HCT116 (cell line): ENCODE measurements at regions not wholly inside any gene's neighbourhood (a gene's known extent, or its start where the extent isn't known, plus 50 kb on each side); places are given as distances from the start of the nearest gene placed in this dataset.

ENCODE experiments used
- ATAC-seq: fragments of 200-7000 bp; cut with Tn5 transposase; 2 replicates; pipeline ENCODE4 v1.9.1; 2020; ENCODE audit warnings: mild to moderate bottlenecking, moderate library complexity
- BruUV-seq: library from RNA; stranded (reverse); fragments of 400-500 nt; replicated peaks from 2 replicates; lab custom pipeline; 2021; lab: Mats Ljungman, UMichigan
- CTCF ChIA-PET: fragments of 300-600 bp; sonication (Branson Sonifier 250); formaldehyde crosslinking; loops from one replicate; lab custom pipeline; 2021; ENCODE audit warnings: antibody characterized with exemption; lab: Charles Lee
- POLR2A ChIA-PET: fragments of 300-600, 350-600 bp; sonication (Branson Sonifier 250); formaldehyde crosslinking; loops from one replicate; lab custom pipeline; 2021; ENCODE audit warnings: antibody characterized with exemption; lab: Charles Lee
- RAD21 ChIA-PET, 2 experiments: fragments of 300-600 bp; sonication (Branson Sonifier 250); formaldehyde crosslinking; loops; one replicate each; lab custom pipeline; 2023; ENCODE audit warnings: low total read pairs in 2 of 2; ENCODE audit not compliant: uncharacterized antibody in 2 of 2, unreplicated experiment in 2 of 2, low non-redundant PET in 1 of 2; lab: Charles Lee
- DNase-seq: peaks from one replicate; pipeline ENCODE4 v3.0.0-alpha.2; 2010; ENCODE audit warnings: low read depth, low spot score
- H2AFZ ChIP-seq: fragments of 200-600 bp; shearing (Covaris generic), sonication (generic); 2 replicates; pipeline ENCODE4 v1.6.1; 2017; ENCODE audit warnings: low read depth, mixed run types, mixed read lengths, antibody characterized with exemption, low read length; ENCODE audit not compliant: poor library complexity, severe bottlenecking
- H3K27ac ChIP-seq: 2 replicates; pipeline ENCODE4 v1.5.1; 2012; ENCODE audit warnings: low read depth, low read length
- H3K27me3 ChIP-seq: fragments of 200-600 bp; sonication (generic); 2 replicates; pipeline ENCODE4 v1.6.1; 2016; ENCODE audit warnings: mixed run types, low read length, mixed read lengths; ENCODE audit not compliant: insufficient read depth
- H3K36me3 ChIP-seq, 2 experiments: fragments of 200-500 bp in 1 of 2; fragments of 200-600 bp in 1 of 2; sonication (Bioruptor generic) in 1 of 2; sonication (generic) in 1 of 2; 2 replicates each; pipeline versions ENCODE4 v1.5.1 to v1.6.1; 2014 to 2016; ENCODE audit warnings: low read length in 2 of 2, inconsistent platforms in 1 of 2, mixed read lengths in 1 of 2, mixed run types in 1 of 2; ENCODE audit not compliant: insufficient read depth in 2 of 2, control insufficient read depth in 1 of 2
- H3K4me1 ChIP-seq, 2 experiments: fragments of 200-600 bp in 1 of 2; sonication (generic) in 1 of 2; 2 replicates each; pipeline versions ENCODE4 v1.5.1 to v1.6.1; 2012 to 2017; ENCODE audit warnings: low read length in 2 of 2, inconsistent platforms in 1 of 2, mild to moderate bottlenecking in 1 of 2, mixed read lengths in 1 of 2, mixed run types in 1 of 2, moderate library complexity in 1 of 2; ENCODE audit not compliant: insufficient read depth in 2 of 2, control insufficient read depth in 1 of 2
- H3K4me2 ChIP-seq: fragments of 200-600 bp; sonication (generic); 2 replicates; pipeline ENCODE4 v1.6.1; 2017; ENCODE audit warnings: mixed run types, low read length, mixed read lengths
- H3K4me3 ChIP-seq, 2 experiments: fragments of 200-600 bp in 1 of 2; sonication (generic) in 1 of 2; replicated peaks in 1 of 2; 2 replicates each; pipeline ENCODE4 v1.5.1; 2011 to 2016; ENCODE audit warnings: low read length in 2 of 2, control low read depth in 1 of 2, low read depth in 1 of 2, mild to moderate bottlenecking in 1 of 2, mixed read lengths in 1 of 2, mixed run types in 1 of 2
- H3K79me2 ChIP-seq: fragments of 200-600 bp; sonication (generic); 2 replicates; pipeline ENCODE4 v1.6.1; 2017; ENCODE audit warnings: mild to moderate bottlenecking, mixed run types, low read length, moderate library complexity, mixed read lengths; ENCODE audit not compliant: insufficient read depth
- H3K9ac ChIP-seq: fragments of 200-600 bp; sonication (generic); 2 replicates; pipeline ENCODE4 v1.6.1; 2016; ENCODE audit warnings: low read length, mixed read lengths
- H3K9me2 ChIP-seq: fragments of 200-600 bp; sonication (generic), shearing (Covaris generic); 2 replicates; pipeline ENCODE4 v1.6.1; 2017; ENCODE audit warnings: mixed run types, mild to moderate bottlenecking, moderate library complexity; ENCODE audit not compliant: insufficient read depth
- H3K9me3 ChIP-seq, 2 experiments: fragments of 200-500 bp in 1 of 2; fragments of 200-600 bp in 1 of 2; sonication (Bioruptor generic) in 1 of 2; sonication (generic) in 1 of 2; 2 replicates each; pipeline ENCODE4 v1.6.1; 2014 to 2017; ENCODE audit warnings: low read length in 2 of 2, mixed read lengths in 2 of 2, inconsistent platforms in 1 of 2, low read depth in 1 of 2, mild to moderate bottlenecking in 1 of 2, mixed run types in 1 of 2, moderate library complexity in 1 of 2; ENCODE audit not compliant: control insufficient read depth in 1 of 2, insufficient read depth in 1 of 2
- H4K20me1 ChIP-seq: fragments of 200-600 bp; sonication (generic), shearing (Covaris generic); 2 replicates; pipeline ENCODE4 v1.6.1; 2017; ENCODE audit warnings: mixed run types, mild to moderate bottlenecking, moderate library complexity; ENCODE audit not compliant: insufficient read depth
- ELF1 ChIP-seq: IDR thresholded peaks from 2 replicates; pipeline ENCODE4 v1.6.1; 2012; ENCODE audit warnings: low read depth, borderline replicate concordance
- EZH2 ChIP-seq: fragments of 200-600 bp; sonication (generic); IDR thresholded peaks from 2 replicates; pipeline ENCODE4 v1.6.1; 2017; ENCODE audit warnings: antibody characterized with exemption, mixed run types
- JUND ChIP-seq: IDR thresholded peaks from 2 replicates; pipeline ENCODE4 v1.6.1; 2012
- MAX ChIP-seq: IDR thresholded peaks from 2 replicates; pipeline ENCODE4 v1.6.1; 2012
- POLR2AphosphoS5 ChIP-seq: IDR thresholded peaks from 2 replicates; pipeline ENCODE4 v1.6.1; 2011; ENCODE audit warnings: mild to moderate bottlenecking, low read depth, low read length, moderate library complexity
- REST ChIP-seq: IDR thresholded peaks from 2 replicates; pipeline ENCODE4 v1.6.1; 2012; ENCODE audit warnings: low read depth
- SIN3A ChIP-seq: IDR thresholded peaks from 2 replicates; pipeline ENCODE4 v1.6.1; 2012; ENCODE audit warnings: low read depth
- SRF ChIP-seq: IDR thresholded peaks from 2 replicates; pipeline ENCODE4 v1.6.1; 2012; ENCODE audit warnings: low read depth
- ZBTB33 ChIP-seq: IDR thresholded peaks from 2 replicates; pipeline ENCODE4 v1.6.1; 2011; ENCODE audit warnings: mild to moderate bottlenecking, low read length, moderate library complexity; ENCODE audit not compliant: insufficient replicate concordance; ENCODE audit errors: extremely low read depth
- ZFX ChIP-seq: fragments of 450-650 bp; IDR thresholded peaks from 2 replicates; pipeline ENCODE4 v1.6.1; 2017
- ZNF274 ChIP-seq: fragments of 200-500 bp; sonication (Bioruptor generic); IDR thresholded peaks from 2 replicates; pipeline ENCODE4 v1.6.1; 2014; ENCODE audit warnings: mild to moderate bottlenecking, low read depth, low read length, inconsistent platforms
- intact Hi-C: fragments of 100-400 bp; cut with micrococcal nuclease; formaldehyde crosslinking; loops from 2 replicates; pipeline ENCODE4 v1.10.0; 2022

GRCh38 chr21:38610623-38611251 is 112.5 kb upstream of the ERG start:
- H3K9ac ChIP-seq: no peak overlapping the region
- no peak overlapping the region for H2AFZ ChIP-seq
- POLR2A ChIA-PET: no interaction called here
- RAD21 ChIA-PET: no interaction called here
- H3K79me2 ChIP-seq: no peaks in the 10 kb centered on the region
- H3K4me1 ChIP-seq: no peaks in the 10 kb centered on the region
- no TSS peak for BruUV-seq
- H3K36me3 ChIP-seq: no peaks in the 10 kb centered on the region
- TF ChIP-seq SRF: no peak
- TF ChIP-seq SIN3A: no peak
- TF ChIP-seq ZFX: no peak
- no peak for TF ChIP-seq REST
- peaks cover 34% of the 10 kb centered on the region for H3K27me3 ChIP-seq
- CTCF ChIA-PET: no interaction called here
- intact Hi-C loops: no loop called here
- no peaks in the 10 kb centered on the region for H3K9me2 ChIP-seq
- ATAC-seq: no peak
- no peak overlapping the region for H3K4me3 ChIP-seq
- H4K20me1 ChIP-seq: no peaks in the 10 kb centered on the region
- H3K27ac ChIP-seq: no peak overlapping the region
- no peak for DNase-seq
- no peak overlapping the region for H3K4me2 ChIP-seq
- H3K9me3 ChIP-seq: no peaks in the 10 kb centered on the region

- DNase-seq (no peak), ATAC-seq (no peak)
- no TSS peak for BruUV-seq
- H3K27me3 ChIP-seq: peaks cover 29% of the 10 kb centered on the region
- H2AFZ ChIP-seq: no peak overlapping the region
- intact Hi-C loops: no loop called here
- no peaks in the 10 kb centered on the region for H4K20me1 ChIP-seq
- no peak overlapping the region for H3K4me3 ChIP-seq
- RAD21 ChIA-PET: no interaction called here
- H3K9me2 ChIP-seq: no peaks in the 10 kb centered on the region
- no peak overlapping the region for H3K9ac ChIP-seq
- CTCF ChIA-PET: no interaction called here
- H3K4me1 ChIP-seq: no peaks in the 10 kb centered on the region
- H3K9me3 ChIP-seq: no peaks in the 10 kb centered on the region
- no peak overlapping the region for H3K4me2 ChIP-seq
- no peak overlapping the region for H3K27ac ChIP-seq
- POLR2A ChIA-PET: no interaction called here
- H3K79me2 ChIP-seq: no peaks in the 10 kb centered on the region
- H3K36me3 ChIP-seq: no peaks in the 10 kb centered on the region
- no peak for TF ChIP-seq MAX
- TF ChIP-seq ZNF274: no peak
- no peak for TF ChIP-seq JUND
- no peak for TF ChIP-seq ZBTB33
- TF ChIP-seq ELF1: no peak
- TF ChIP-seq SRF: no peak
- no peak for TF ChIP-seq EZH2
- no peak for TF ChIP-seq POLR2AphosphoS5
Observed at GRCh38 chr21:38611277-38611676, 113.0 kb upstream of the ERG start.
